ENCODE measurements at regions not wholly inside any gene's neighbourhood (a gene's known extent, or its start where the extent isn't known, plus 50 kb on each side); places are given as distances from the start of the nearest gene placed in this dataset.

- TF ChIP-seq ATF2 (CRISPR knock-in tag; IDR thresholded peaks at IDR 0.05; ENCODE audit: borderline replicate concordance, low read depth) (no peak), ZNF232 (CRISPR knock-in tag; IDR thresholded peaks at IDR 0.05) (no peak), CTCF (IDR thresholded peaks at IDR 0.05) (no peak), PREB (CRISPR knock-in tag; IDR thresholded peaks at IDR 0.05; ENCODE audit: borderline replicate concordance) (no peak)
Measured at GRCh38 chr5:164651546-164652275, 1146.3 kb downstream of the MAT2B start (continued).

GRCh38 chr5:164652276-164652660 is 1146.8 kb downstream of the MAT2B start:
- CTCF ChIA-PET: no interaction called here
- Mint-ChIP-seq H3K36me3 (no peaks in the 10 kb centered on the region), H3K4me1 (no peaks in the 10 kb centered on the region), H3K9me3 (no peaks in the 10 kb centered on the region), H3K4me3 (no peak overlapping the region), H3K27ac (no peak overlapping the region), H3K27me3 (ENCODE audit: low read depth) (no peaks in the 10 kb centered on the region)
- POLR2A ChIA-PET: no interaction called here
- ATAC-seq (no peak), DNase-seq (ENCODE audit: low spot score) (no peak)
- TF ChIP-seq ATF1 (CRISPR knock-in tag; IDR thresholded peaks at IDR 0.05) (no peak), TCF7 (CRISPR knock-in tag; IDR thresholded peaks at IDR 0.05; ENCODE audit: low read depth) (no peak), EMX1 (CRISPR knock-in tag; IDR thresholded peaks at IDR 0.05) (no peak), PREB (CRISPR knock-in tag; IDR thresholded peaks at IDR 0.05; ENCODE audit: borderline replicate concordance) (no peak), RELA (CRISPR knock-in tag; IDR thresholded peaks at IDR 0.05; ENCODE audit: borderline replicate concordance) (no peak), ZBTB43 (CRISPR knock-in tag; IDR thresholded peaks at IDR 0.05) (no peak), NR3C1 (CRISPR knock-in tag; conservative IDR thresholded peaks at IDR 0.05; ENCODE audit: low read depth) (no peak), CREM (CRISPR knock-in tag; IDR thresholded peaks at IDR 0.05) (no peak), SMAD4 (CRISPR knock-in tag; IDR thresholded peaks at IDR 0.05) (no peak), ZNF138 (CRISPR knock-in tag; conservative IDR thresholded peaks at IDR 0.05) (no peak), ZNF263 (CRISPR knock-in tag; IDR thresholded peaks at IDR 0.05; ENCODE audit: low read depth) (no peak), MAX (CRISPR knock-in tag; IDR thresholded peaks at IDR 0.05) (no peak), ATF6 (CRISPR knock-in tag; IDR thresholded peaks at IDR 0.05) (no peak), ARID4B (CRISPR knock-in tag; IDR thresholded peaks at IDR 0.05; ENCODE audit: borderline replicate concordance) (no peak), HMGXB4 (CRISPR knock-in tag; IDR thresholded peaks at IDR 0.05) (no peak), OVOL2 (CRISPR knock-in tag; IDR thresholded peaks at IDR 0.05; ENCODE audit: borderline replicate concordance) (no peak)
